ENCODE measurements at regions not wholly inside any gene's neighbourhood (a gene's known extent, or its start where the extent isn't known, plus 50 kb on each side); places are given as distances from the start of the nearest gene placed in this dataset.
"Not testable (repeated sequence)": the region's sequence is repeated elsewhere in the genome, so short reads cannot be mapped to it uniquely, and the experiment has no call there.

DNA sequence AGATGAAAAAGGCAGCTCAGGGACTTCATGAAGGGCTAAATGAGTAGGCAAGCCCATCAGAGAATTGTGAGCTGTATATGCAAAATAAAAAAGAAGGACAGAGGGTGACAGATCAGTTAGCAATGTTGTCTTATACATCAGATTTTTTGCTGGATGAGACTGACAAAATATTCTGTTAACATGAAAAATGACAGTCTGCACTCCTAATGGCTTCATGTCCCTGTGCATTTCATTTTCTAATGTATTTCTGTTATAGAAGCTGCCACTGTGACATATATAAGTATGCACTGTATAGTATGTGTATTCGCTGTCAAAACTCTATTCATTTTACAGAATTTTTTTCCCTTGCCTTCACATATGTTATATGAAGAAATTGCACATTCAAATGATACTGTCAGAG lies 559.5 kb downstream of the DMRTA1 start:
- DNase-seq, result no peak

DNA sequence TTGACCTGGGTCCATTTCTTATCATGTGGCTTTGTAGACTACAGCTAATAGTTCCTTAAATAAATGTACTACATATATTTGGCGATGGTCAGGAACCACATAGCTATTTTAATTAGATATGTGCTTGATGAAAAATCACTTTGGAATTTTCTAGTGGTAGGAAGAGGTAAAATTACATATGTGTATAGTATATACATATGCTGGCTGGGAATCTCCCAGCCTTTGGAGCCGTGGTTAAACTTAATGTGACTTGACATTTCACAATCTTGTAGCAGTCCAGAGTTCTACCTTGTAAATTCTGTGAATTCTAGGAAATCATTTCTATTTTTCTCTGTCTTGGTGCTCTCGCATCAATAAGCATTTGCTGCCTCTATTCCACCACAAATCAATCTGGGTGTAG lies 565.0 kb downstream of the DMRTA1 start:
- no peak for DNase-seq

DNA sequence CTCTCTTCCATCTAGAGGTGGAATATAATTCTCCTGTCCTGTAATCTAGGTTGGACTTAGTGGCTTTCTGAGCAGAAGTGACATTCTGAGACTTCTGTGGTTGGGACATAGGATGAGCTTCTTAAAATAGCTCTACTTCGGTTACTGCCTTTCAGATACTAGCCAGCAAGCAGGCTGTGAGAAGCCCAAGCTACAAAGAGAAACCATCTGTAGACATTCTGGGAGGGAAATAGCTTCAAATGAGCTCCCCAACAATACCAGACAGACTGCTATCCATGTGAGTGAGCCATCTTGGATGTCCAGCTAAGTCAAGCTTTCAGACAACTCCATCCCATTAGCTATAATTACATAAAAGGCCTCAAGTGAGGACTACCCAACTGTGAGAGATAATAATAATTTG lies 568.9 kb downstream of the DMRTA1 start:
- no peak for DNase-seq

DNA sequence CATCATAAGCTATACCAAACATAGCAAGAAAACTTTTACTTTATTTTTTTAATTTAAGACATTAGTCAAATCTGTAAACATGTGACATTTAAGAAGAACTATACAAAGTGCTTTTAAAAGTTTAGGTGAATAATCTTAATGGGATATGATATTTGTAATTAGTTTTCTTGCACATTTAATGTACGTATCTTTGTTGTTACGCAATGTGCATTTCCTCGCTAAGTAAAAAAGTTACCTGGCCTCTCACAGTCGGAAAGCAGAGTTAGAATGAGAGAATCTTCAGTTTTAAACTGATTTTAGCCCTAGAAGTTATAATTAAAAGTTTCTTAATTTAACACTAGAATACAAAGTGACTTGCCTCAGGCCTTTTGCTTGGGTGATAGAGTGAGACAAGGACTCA lies 589.8 kb downstream of the DMRTA1 start:
- DNase-seq, result no peak

DNA sequence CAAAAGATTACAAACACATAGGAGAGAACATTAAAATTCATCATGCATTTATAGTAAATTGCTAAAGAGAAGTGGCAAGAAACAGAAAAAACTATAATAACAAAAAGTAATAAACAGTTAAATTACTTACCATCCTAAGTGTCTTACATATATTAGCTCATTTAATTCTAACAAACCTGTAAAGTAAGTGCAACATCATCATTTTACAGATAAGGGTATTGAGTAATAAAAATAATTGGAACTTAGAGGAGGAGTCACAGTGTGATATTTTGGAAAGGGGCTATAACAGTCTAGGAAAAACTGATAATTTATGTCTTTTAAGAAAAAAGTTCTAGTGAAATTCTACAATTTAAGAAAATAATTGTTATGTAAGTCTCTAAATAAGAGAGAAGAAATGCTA lies 592.8 kb downstream of the DMRTA1 start:
- no peak for DNase-seq

DNA sequence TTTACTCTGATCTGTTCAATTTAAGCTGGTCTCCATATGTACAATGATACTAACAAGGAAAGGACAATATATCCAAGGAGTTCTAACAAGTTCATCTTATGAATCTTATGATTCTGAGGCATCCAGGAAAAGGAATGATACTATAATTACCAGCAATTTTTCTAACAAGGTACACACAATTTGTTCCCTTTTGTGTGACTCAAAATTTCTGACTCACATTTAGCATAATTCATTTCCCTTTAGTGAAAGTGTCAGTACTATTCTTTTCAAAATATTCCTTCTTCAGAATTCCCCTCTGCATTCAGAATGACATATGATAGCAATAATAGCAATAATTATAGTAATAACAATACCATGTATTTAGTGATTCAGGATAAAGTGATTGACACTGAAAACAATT lies 594.8 kb downstream of the DMRTA1 start:
- DNase-seq, result no peak

DNA sequence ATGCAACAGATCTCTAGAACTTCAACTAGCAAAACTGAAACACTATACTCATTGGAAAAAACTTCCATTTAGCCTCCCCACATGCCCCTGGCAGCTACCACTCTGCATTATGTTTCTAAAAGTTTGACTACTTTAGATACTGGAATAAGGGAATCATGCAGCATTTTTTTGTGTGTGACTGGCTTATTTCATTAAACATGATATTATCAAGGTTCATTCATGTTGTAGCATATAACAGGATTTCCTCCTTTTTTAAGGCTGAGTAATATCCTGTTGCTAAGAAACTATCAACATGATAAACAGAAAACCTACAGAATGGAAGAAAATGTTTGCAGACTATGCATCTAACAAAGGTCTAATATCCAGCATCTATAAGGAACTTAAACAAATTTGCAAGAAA lies 597.9 kb downstream of the DMRTA1 start:
- DNase-seq, result no peak

DNA sequence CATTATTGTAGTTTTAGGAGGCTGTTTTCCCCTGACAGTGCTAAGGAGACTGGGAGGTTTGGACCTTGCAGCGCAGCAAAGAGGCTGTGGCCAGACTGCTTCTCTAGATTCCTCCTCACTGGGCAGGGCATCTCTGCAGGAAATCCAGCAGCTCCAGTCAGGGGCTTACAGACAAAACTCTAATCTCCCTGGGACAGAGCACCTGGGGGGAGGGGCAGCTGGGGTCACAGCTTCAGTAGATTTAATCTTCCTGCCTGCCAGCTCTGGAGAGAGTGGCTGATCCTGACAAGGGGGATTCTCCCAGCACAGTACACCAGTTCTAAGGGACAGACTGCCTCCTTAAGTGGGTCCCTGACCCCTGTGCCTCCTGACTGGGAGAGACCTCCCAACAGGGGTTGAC lies 599.4 kb downstream of the DMRTA1 start:
- DNase-seq, result not testable (repeated sequence)

DNA sequence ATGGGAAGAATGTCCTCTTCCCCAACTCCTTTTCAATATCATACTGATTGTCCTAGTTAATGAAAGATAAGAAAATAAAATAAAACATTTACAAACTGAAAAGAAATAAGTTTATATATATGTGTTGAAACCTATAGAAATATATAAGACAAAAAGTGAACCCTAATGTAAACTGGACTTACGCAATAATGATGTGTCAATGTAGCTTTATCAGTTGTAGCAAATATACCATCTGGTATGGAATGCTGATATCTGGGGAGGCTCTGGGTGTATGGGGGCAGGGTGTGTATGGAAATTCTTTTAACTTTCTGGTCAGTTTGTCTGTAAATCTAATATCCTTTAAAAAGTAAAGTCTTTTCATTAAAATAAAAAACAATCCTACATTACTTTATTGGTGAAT lies 603.9 kb downstream of the DMRTA1 start:
- DNase-seq, result no peak

DNA sequence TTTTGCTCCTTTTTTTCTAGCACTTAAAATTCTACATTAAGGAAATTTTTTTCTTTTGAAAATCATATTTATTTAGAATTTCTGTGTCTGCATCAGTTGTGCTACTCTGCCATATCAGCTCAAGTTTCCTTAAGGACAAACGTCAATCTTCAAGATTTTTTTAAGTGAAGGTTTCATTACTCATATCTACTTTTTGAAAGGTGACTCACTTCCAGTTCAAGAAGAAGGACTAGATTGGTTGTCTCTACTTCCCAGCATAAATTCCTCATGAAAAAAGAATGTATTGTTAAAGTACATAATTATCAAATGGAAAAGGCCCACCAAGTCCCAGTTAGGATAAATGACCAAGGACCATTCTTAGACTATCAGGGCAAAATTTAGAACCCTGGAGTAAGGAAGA lies 626.5 kb downstream of the DMRTA1 start:
- no peak for DNase-seq

DNA sequence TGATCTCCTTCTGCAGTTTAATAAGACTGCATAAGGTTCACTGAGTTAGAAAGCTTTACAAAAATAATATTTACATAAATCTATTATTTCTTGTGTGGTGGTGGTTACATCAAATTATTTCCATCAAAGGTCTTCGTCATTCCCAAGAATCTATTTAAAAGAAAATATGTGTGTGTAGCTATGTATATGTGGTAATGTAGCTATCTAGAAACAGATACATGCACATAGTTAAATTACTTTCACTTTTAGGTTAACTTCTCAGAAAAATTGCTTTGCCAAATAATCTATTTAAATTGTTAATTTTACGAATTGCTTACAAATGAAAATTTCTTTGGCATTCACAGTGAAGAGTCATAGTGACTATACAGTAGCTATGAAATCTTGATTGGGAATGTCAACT lies 633.2 kb downstream of the DMRTA1 start:
- DNase-seq, result no peak

DNA sequence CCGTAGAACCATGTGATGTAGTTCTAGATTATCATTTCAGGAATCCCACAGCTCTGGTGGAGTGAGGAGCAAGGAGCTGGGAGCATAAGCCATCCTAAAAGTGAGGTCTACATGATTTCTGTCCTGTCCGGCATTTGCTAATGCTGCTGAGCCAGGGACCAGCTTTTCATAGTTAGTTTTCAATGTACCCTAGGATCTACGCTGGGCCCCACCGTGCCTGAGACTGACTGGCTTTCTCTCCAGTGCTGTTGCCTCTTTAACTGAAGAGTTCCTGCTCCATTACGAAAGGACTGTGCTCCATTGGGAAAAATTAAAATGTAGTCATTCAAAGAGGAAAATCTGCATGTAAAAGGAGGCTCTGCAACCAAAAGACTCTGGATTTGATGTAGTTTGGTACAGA lies 634.8 kb downstream of the DMRTA1 start:
- no peak for DNase-seq

DNA sequence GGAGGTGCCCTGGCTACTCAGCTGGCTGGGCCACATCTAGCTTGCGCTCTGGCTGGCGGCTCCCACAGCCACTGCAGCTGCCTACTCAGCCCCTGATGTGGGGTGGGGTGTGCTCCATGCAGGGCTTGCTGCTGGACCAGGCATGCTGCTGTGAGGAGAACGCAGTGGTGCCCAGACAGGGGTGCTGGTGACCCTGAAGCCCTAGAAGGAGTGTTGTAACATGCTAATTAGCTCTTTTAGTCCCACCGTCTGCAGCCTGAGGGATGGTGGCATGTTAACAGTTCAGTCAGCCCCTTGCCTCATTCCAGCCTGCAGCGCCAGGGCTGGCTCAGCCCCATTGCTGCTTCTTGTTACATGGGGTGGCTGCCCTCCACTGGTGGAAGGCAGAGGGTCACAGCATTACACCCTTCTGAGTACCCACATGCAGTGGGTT lies 642.3 kb downstream of the DMRTA1 start:
- DNase-seq, result no peak

DNA sequence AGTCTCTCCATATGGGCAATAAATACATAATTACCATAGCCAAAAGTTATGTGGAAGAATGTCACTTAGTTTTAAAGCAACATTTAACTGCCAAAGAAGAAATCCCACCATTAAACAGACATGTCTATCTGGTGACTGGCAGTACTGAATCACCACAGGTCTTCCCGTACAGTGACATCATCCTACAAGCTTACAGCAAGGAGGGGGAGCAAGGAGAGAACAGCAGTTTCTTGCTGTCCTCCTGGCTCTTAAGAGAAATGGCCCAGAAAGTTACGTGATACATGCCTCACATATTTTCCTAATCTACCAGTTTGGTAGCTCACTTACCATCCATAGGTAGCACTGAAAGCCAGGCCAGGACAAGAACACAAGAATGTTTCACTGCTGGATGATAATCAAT lies 671.0 kb downstream of the DMRTA1 start:
- peak; percentile 22 for DNase-seq

DNA sequence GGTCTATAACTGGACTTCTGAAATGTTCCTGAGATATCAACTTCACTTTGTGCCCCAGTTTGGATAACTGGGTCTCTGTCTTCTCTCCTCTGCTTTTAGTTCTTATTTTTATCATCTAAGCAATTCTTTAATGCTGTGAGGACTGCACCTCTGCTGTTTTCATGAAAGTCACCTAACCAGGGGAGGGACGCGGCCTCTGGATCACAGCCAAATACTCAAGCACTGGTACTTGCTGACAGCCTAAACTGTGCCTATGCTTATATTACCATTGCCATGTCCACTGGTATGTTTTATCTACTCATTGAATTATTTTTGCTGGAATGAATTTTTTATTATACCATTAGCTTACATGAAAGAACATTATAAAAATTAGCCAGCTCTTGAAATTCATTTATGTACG lies 674.0 kb downstream of the DMRTA1 start:
- DNase-seq, result no peak

DNA sequence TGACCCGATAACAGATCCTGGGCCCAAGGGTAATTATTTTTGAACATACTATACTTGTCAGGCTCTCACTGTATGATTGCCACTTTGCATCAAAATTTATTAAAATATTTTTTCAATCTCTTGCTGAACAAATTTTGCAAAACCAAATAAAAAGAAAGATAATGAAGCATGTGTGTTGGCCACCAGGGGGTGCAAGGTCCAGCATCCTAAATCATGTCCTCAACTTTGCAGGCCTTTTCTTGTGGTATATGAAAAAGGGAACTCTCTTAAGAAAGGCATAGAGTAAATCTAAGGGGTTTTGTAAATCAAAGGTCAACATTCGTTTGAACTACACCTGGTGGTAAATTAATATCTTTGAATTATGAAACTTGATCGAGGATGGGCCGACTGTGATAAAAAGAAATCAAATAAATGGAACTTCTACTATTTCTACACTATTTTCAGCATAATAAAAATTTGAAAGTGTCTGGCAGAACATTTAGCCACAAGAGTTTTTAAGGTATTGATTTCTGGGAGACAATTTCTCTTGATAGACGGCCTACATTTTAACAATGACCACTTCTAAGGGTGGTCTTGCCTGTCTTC lies 676.5 kb downstream of the DMRTA1 start:
- DNase-seq, result peak; percentile 2

DNA sequence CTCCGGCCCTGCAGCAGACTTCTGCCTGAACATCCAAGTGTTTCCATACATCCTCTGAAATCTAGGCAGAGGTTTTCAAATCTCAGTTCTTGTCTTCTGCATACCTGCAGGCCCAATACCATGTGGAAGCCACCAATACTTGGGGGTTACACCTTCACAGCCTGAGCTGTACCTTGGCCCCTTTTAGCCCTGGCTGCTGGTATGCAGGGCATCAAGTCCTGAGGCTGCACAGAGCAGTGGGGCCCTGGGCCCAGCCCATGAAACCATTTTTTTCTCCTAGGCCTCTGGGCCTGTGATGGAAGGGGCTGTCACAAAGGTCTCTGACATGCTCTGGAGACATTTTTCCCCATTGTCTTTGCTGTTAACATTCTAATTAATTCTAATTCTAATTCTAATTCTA lies 680.6 kb downstream of the ELAVL2 start:
- DNase-seq, result no peak

DNA sequence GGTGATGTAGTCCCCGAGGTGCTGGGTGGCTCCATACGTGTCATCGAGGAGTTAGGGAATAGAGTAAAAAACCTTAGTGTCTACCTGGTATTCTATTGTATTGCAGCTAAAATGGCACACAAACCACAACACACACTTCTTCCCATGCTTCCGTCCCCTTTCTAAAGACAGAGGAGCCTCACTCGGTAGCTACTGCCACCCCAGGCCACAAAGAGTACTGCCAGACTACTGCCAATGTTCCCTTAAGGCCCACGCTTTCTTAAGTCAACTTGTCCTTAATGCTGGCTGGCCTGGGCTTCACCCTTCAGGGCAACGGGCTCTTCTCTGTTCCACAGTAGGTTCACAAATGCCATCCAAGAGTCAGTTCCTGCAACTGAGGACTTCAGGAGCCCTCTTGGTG lies 673.0 kb downstream of the ELAVL2 start:
- DNase-seq, result no peak

DNA sequence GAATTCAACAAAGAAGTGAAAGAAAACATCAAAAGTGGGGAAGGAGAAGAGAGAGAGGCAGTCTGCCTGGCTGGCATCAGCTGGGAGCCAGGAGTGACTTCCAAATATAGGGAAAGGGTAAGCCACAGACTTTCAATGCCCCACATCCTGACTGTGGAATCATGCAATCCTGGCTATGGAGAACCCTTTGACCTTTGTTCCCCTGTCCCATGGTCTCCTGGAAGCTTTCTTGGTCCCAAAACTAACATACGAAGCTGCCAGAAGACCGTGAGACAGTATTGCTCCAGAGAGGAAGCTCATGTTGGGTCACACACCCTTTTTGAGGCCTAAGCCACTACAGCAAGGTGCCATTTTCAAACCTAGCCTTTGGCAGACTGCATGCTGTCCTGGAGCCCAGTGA lies 665.5 kb downstream of the ELAVL2 start:
- no peak for DNase-seq

DNA sequence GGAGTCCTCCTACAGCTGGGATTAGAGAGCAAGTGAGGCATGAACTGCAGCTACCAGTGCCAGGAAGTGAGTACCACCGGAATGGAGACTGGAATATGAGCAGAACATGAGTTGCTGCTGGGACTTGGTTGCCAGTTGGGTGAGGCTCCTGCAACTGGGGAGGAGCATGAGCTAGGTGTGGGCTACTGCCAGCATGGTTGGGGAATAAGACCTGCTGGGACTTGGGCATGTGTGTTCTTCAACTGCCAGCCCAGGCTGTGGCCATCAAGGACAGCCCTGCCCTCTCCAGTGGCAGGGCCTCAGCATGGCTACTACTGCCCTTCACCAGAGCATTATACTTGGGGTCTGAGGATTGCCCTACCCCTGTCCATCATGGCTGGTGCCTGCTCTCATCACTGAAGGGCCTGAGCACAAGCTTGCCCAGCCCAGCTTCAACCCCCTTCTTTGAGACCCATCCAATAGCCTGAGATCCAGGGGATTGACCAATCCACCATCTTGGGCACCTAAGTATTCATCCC lies 665.0 kb downstream of the ELAVL2 start:
- no peak for DNase-seq

DNA sequence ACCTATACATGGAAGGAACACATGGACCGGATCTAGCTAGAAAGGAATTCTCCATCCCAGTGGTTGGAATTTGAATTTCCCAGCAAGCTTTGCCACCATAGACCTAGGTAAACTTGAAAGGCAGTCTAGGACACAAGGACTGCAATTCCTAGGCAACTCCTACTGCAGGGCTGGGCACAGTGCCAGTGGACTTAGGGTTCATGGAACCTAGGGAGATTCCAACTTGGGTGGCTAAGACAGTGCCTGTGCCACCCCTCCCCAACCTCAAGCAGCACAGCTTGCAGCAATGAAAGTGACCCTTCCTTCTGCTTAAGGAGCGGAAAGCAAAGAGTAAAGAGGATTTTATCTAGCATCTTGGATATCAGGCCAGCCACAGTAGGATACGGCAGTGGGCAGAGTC lies 663.3 kb downstream of the ELAVL2 start:
- DNase-seq, result no peak

DNA sequence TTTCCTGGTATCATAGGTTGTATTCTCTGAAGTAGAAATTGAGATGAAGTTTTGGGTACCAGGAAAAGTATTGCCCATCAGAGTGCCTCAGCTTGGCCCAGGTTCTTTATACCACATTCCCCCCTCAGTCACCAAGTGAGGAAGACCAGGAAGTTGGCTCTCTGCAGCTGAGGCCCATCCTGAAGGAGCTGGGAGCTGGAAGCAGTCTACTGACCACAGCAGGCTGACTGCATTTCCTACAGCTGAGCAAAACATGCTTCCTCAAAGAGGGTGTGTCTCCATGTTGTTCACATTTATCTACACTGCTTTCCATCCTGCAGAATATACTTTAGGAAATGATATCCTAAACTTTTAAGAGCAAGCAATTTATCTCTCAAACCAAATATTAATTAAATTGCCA lies 654.6 kb downstream of the ELAVL2 start:
- no peak for DNase-seq

DNA sequence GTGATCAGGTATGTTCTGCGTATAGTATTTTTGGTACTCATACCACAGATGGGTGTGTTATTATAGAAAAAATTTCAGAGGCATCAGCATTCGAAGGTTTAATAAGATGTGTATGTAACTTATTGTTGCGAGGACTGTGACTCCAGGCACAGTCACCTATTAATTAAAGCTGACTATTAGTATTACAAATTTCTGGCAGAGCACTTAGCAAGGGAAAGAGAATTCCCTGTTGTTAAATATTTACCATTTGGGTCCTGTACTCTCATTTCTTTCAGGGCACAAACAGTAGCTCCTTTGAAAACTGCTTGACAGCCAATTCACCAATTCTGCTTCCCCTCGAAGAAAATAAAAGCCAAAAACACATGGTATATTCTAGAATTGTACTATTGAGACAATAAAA lies 653.8 kb downstream of the ELAVL2 start:
- no peak for DNase-seq

DNA sequence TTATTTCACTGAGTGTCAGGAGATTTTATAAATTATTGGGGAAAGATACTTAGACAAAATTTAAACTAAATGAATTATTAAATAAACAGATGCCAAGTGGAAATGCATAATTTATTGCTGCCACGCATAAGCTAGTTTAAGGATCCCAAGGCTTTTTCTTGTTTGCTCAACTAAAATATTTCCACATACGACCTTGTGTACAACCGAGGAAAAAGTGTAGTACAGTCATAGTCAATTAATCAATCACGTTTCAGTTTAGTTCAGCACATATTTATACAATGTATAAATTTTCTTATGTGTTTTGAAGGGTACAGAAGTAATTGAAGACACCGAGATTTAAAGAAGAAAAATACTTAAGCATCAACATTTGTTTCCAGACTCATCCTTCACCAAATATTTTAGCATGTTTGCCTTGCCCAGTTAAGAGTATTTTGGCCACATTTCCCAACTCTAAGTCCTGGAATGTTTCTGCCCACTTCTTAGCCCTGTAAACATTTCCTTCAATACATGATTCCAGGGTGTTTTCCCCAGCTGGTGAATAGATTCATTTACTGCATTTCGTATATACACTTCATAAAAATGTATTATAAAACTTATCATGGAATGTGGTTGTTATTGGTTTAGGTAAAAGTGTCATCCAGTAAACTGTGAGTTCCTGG lies 652.9 kb downstream of the ELAVL2 start:
- no peak for DNase-seq

DNA sequence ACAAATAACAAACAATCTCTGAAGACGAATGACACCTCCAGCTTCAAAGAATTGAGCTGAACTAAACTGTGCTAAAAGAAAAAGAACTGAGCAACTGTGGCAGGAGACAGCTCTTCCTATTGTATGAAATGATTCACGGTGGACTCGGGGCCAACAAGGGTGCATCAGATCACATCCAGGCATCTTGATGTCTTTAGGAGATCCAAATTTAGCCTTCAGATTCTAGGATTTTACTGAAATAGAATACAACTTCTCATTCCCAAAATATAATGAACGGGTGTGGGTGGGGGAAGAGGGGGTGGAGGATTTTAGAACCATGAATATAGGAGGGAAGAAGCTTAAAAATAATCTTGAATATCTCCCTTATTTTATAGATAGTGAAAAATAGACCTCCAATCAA lies 631.8 kb downstream of the ELAVL2 start:
- DNase-seq, result no peak
